GM12878 (cell line): ENCODE measurements at regions not wholly inside any gene's neighbourhood (a gene's known extent, or its start where the extent isn't known, plus 50 kb on each side); places are given as distances from the start of the nearest gene placed in this dataset.

Experiments used
- ATAC-seq: fragments of 200-7000 bp; cut with Tn5 transposase; 3 replicates; pipeline ENCODE4 v1.9.1; 2020; ENCODE audit warnings: mild to moderate bottlenecking, moderate library complexity
- BruUV-seq: library from RNA; stranded (reverse); fragments of 400-500 nt; replicated peaks from 2 replicates; lab custom pipeline; 2021; lab: Mats Ljungman, UMichigan
- CTCF ChIA-PET: fragments of 300-600 bp; sonication (Branson Sonifier 250); formaldehyde crosslinking; extraction: SDS; loops from one replicate; lab custom pipeline; 2021; ENCODE audit warnings: inconsistent platforms; lab: Yijun Ruan, JAX
- POLR2A ChIA-PET: fragments of 350-600 bp; formaldehyde crosslinking; extraction: SDS; loops from one replicate; lab custom pipeline; 2021; ENCODE audit warnings: inconsistent platforms; lab: Charles Lee
- RAD21 ChIA-PET: fragments of 300-600 bp; sonication (Branson Sonifier 250); formaldehyde crosslinking; loops from one replicate; lab custom pipeline; 2023; ENCODE audit warnings: antibody characterized with exemption; ENCODE audit not compliant: unreplicated experiment; lab: Charles Lee
- SMC1A ChIA-PET: fragments of 300-600 bp; sonication (Branson Sonifier 250); formaldehyde crosslinking; loops from one replicate; lab custom pipeline; 2023; ENCODE audit not compliant: unreplicated experiment, uncharacterized antibody; lab: Charles Lee
- DNase-seq: peaks from one replicate; pipeline ENCODE4 v3.0.0-alpha.2; 2011; ENCODE audit warnings: low read depth, low spot score
- FAIRE-seq: peaks from 3 replicates; lab custom pipeline; 2011; peaks lifted over from hg19 to GRCh38; lab: Jason Lieb, UNC
- H2AFZ ChIP-seq: 2 replicates; pipeline ENCODE4 v1.6.0; 2011; ENCODE audit warnings: low read depth, low read length, control low read depth; ENCODE audit not compliant: control insufficient read depth
- H3K27ac ChIP-seq: 2 replicates; pipeline ENCODE4 v1.5.1; 2011; ENCODE audit warnings: control low read depth; ENCODE audit not compliant: control insufficient read depth, insufficient read depth
- H3K27me3 ChIP-seq, 2 experiments: replicated peaks in 1 of 2; 2 replicates each; pipeline versions ENCODE4 v1.6.0 to v1.6.1; 2011; ENCODE audit warnings: low read length in 1 of 2; ENCODE audit not compliant: control insufficient read depth in 2 of 2, insufficient read depth in 2 of 2
- H3K36me3 ChIP-seq, 2 experiments: 2 replicates each; pipeline ENCODE4 v1.5.1; 2011; ENCODE audit warnings: low read length in 1 of 2; ENCODE audit not compliant: control insufficient read depth in 2 of 2, insufficient read depth in 2 of 2
- H3K4me1 ChIP-seq: 2 replicates; pipeline ENCODE4 v1.6.1; 2011; ENCODE audit warnings: mild to moderate bottlenecking, low read length, moderate library complexity, mixed read lengths; ENCODE audit not compliant: control insufficient read depth, insufficient read depth
- H3K4me2 ChIP-seq: 2 replicates; pipeline ENCODE4 v1.6.0; 2011; ENCODE audit warnings: control low read depth; ENCODE audit not compliant: control insufficient read depth, insufficient read depth
- H3K4me3 ChIP-seq: fragments of 200-600 bp; sonication (generic); 2 replicates; pipeline ENCODE4 v1.5.1; 2016
- H3K79me2 ChIP-seq: 2 replicates; pipeline ENCODE4 v1.6.0; 2011; ENCODE audit warnings: low read length; ENCODE audit not compliant: control insufficient read depth, insufficient read depth
- H3K9ac ChIP-seq: 2 replicates; pipeline ENCODE4 v1.8.0; 2011; ENCODE audit warnings: low read length, control low read depth, mixed read lengths; ENCODE audit not compliant: control insufficient read depth, insufficient read depth
- H3K9me3 ChIP-seq: replicated peaks from 3 replicates; pipeline ENCODE4 v1.5.1; 2011; ENCODE audit warnings: mild to moderate bottlenecking, low read length; ENCODE audit not compliant: control insufficient read depth, insufficient read depth
- H4K20me1 ChIP-seq: 2 replicates; pipeline ENCODE4 v1.6.0; 2011; ENCODE audit not compliant: control insufficient read depth, insufficient read depth
- DPF2 ChIP-seq: fragments of 450-650 bp; IDR thresholded peaks from 2 replicates; pipeline ENCODE4 v1.6.1; 2017; ENCODE audit warnings: mild to moderate bottlenecking
- EED ChIP-seq: sonication (generic); IDR thresholded peaks from 2 replicates; pipeline ENCODE4 v1.6.1; 2016; ENCODE audit warnings: antibody characterized with exemption, low read depth
- RB1 ChIP-seq: fragments of 450-650 bp; formaldehyde crosslinking; IDR thresholded peaks from 2 replicates; pipeline ENCODE4 v1.6.1; 2017; ENCODE audit warnings: mild to moderate bottlenecking, borderline replicate concordance
- SRF ChIP-seq, 2 experiments: IDR thresholded peaks; 2 replicates each; pipeline ENCODE4 v1.6.1; 2011; ENCODE audit warnings: low read depth in 2 of 2, low read length in 2 of 2, mild to moderate bottlenecking in 1 of 2, moderate library complexity in 1 of 2
- ZNF687 ChIP-seq: fragments of 450-650 bp; IDR thresholded peaks from 2 replicates; pipeline ENCODE4 v1.6.1; 2017; ENCODE audit warnings: mild to moderate bottlenecking, moderate library complexity
- WGBS: methylation state at CpG from one replicate; pipeline ENCODE4 v1.1.6; 2016; ENCODE audit warnings: low lambda C conversion rate; ENCODE audit not compliant: insufficient replicate concordance, insufficient coverage; ENCODE audit errors: missing lambda C conversion rate; 5-methylcytosine and 5-hydroxymethylcytosine counted together
- in situ Hi-C: fragments of 300-500 bp; cut with MboI; formaldehyde crosslinking; loops from 9 replicates; pipeline ENCODE4 v1.14.3; 2018; ENCODE audit warnings: mixed read lengths
- intact Hi-C: fragments of 100-400 bp; cut with micrococcal nuclease; formaldehyde crosslinking; loops from one replicate; pipeline ENCODE4 v1.14.2; 2022; ENCODE audit not compliant: unreplicated experiment

- ChIA-PET SMC1A (no interaction called here), CTCF (no interaction called here), POLR2A (no interaction called here), RAD21 (no interaction called here)
- Histone ChIP-seq H3K36me3 (no peaks in the 10 kb centered on the region), H3K4me3 (no peak overlapping the region), H3K4me1 (no peaks in the 10 kb centered on the region), H3K4me2 (no peak overlapping the region), H2AFZ (no peak overlapping the region), H3K27me3 (no peaks in the 10 kb centered on the region), H4K20me1 (no peaks in the 10 kb centered on the region), H3K27ac (no peak overlapping the region), H3K79me2 (no peaks in the 10 kb centered on the region), H3K9ac (no peak overlapping the region), H3K9me3 (no peaks in the 10 kb centered on the region)
- in situ Hi-C loops (no loop called here), intact Hi-C loops (no loop called here)
- 65% methylated on average over 11 of the region's 11 CpGs for WGBS
- FAIRE-seq (no peak), DNase-seq (no peak), ATAC-seq (no peak)
- BruUV-seq: no TSS peak
- TF ChIP-seq RB1 (no peak), DPF2 (no peak), EED (no peak), SRF (IDR thresholded peaks at IDR 0.05; ENCODE audit: low read depth in 2 of 2, low read length in 2 of 2) (no peak), ZNF687 (no peak)
These were observed 525.6 kb downstream of the SUCLA2 start for GRCh38 chr13:47475441-47475948.
